Natural killer cell treated with Interleukin-12 subunit alpha and Interleukin-12 subunit beta and Interleukin-15 and Interleukin-18, amount 100 ng/mL, for 72 hours (primary cell): ENCODE measurements at regions not wholly inside any gene's neighbourhood (a gene's known extent, or its start where the extent isn't known, plus 50 kb on each side); places are given as distances from the start of the nearest gene placed in this dataset.
"Not testable (repeated sequence)": the region's sequence is repeated elsewhere in the genome, so short reads cannot be mapped to it uniquely, and the experiment has no call there.

Experiments
- ATAC-seq, 2 donors: fragments of 150-1000 bp; cut with Tn5 transposase in 1 of 2; sonication (Bioruptor Pico), chemical (Tn5 transposase) in 1 of 2; 2 replicates each; pipeline ENCODE4 v1.10.0; 2021
- DNase-seq: peaks from one replicate; pipeline ENCODE4 v3.0.0; 2022; ENCODE audit warnings: low spot score
- H3K27ac Mint-ChIP-seq, 2 donors: 1 replicate in 1 of 2; 2 replicates in 1 of 2; pipeline ENCODE4 v1.8.0; 2022; ENCODE audit warnings: mixed read lengths in 2 of 2, mild to moderate bottlenecking in 1 of 2, moderate library complexity in 1 of 2
- H3K27me3 Mint-ChIP-seq, 2 donors: 1 replicate in 1 of 2; 2 replicates in 1 of 2; pipeline ENCODE4 v1.8.0; 2022; ENCODE audit warnings: mixed read lengths in 2 of 2
- H3K36me3 Mint-ChIP-seq: one replicate; pipeline ENCODE4 v1.8.0; 2022; ENCODE audit warnings: mixed read lengths
- H3K4me1 Mint-ChIP-seq, 2 donors: 1 replicate in 1 of 2; 2 replicates in 1 of 2; pipeline ENCODE4 v1.8.0; 2022; ENCODE audit warnings: low read depth in 2 of 2, mixed read lengths in 2 of 2, mild to moderate bottlenecking in 1 of 2
- H3K4me3 Mint-ChIP-seq: one replicate; pipeline ENCODE4 v1.8.0; 2022; ENCODE audit warnings: mixed read lengths
- H3K9me3 Mint-ChIP-seq: 2 replicates; pipeline ENCODE4 v1.8.0; 2022; ENCODE audit warnings: mixed read lengths

DNA sequence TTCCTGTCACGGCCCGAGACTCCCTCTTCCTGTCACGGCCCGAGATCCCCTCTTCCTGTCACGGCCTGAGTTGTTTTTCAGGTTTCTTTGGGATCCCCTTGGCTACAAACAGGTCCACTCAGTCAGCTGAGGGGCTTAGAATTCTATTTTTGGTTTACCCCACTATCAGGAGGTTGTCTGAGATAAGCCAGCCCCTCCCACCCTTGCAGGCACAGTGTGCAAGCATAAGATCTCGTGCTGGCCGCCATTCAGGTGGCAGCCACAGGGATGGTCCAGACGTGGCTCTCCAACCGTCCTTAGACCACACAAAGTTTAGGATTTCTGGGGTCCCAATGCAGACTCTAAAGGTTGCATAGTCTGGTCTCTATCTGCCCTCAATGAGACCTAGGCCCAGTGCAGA lies 186.0 kb upstream of the PLCXD1 start:
- DNase-seq: peak; percentile 41
- H3K27me3 Mint-ChIP-seq, H3K9me3 Mint-ChIP-seq, H3K4me3 Mint-ChIP-seq, ATAC-seq, H3K36me3 Mint-ChIP-seq, H3K4me1 Mint-ChIP-seq: not testable (repeated sequence)
- H3K27ac Mint-ChIP-seq: peak overlapping the region in 1 of 2 donors; percentile 87
